GM12875 (cell line): ENCODE measurements at regions not wholly inside any gene's neighbourhood (a gene's known extent, or its start where the extent isn't known, plus 50 kb on each side); places are given as distances from the start of the nearest gene placed in this dataset.

Source experiments
- H3K4me3 ChIP-seq: one replicate; pipeline ENCODE4 v1.5.1; 2011; ENCODE audit warnings: low read depth, low read length, control low read depth
- TF ChIP-seq, protein P1 (sequence below): IDR thresholded peaks from 2 replicates; pipeline ENCODE4 v1.5.1; 2011; ENCODE audit warnings: low read depth, mild to moderate bottlenecking, control low read depth, inconsistent platforms, low read length, moderate library complexity, borderline replicate concordance; ENCODE audit not compliant: insufficient read depth

GRCh38 chr22:27340047-27340446 is 461.5 kb downstream of the MN1 start:
- TF ChIP-seq, protein P1, sequence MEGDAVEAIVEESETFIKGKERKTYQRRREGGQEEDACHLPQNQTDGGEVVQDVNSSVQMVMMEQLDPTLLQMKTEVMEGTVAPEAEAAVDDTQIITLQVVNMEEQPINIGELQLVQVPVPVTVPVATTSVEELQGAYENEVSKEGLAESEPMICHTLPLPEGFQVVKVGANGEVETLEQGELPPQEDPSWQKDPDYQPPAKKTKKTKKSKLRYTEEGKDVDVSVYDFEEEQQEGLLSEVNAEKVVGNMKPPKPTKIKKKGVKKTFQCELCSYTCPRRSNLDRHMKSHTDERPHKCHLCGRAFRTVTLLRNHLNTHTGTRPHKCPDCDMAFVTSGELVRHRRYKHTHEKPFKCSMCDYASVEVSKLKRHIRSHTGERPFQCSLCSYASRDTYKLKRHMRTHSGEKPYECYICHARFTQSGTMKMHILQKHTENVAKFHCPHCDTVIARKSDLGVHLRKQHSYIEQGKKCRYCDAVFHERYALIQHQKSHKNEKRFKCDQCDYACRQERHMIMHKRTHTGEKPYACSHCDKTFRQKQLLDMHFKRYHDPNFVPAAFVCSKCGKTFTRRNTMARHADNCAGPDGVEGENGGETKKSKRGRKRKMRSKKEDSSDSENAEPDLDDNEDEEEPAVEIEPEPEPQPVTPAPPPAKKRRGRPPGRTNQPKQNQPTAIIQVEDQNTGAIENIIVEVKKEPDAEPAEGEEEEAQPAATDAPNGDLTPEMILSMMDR: no peak
- H3K4me3 ChIP-seq: no peak overlapping the region

- TF ChIP-seq, protein P1: no peak
- H3K4me3 ChIP-seq: no peak overlapping the region
These were observed 457.0 kb downstream of the MN1 start for GRCh38 chr22:27344546-27344945.

DNA sequence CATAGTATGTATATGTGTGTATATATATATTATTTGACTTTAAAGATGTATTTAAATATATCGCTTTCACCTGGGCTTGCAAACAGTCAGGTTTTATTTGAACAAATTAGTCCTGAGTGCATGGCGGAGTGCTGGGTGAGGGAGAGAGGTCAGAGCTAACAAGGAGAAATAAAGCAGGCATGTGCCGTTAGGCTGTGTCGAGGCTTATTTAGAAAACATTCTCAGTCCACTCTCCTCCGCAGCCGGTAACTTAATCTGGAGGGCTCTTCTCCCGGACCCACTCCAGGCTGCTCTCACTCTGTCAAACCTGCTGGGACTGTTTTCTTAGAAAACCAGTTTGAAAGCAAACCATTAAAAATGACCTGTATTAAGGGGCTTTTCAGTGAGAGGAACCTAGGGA is 455.9 kb downstream of the MN1 start:
- H3K4me3 ChIP-seq: no peak overlapping the region

DNA sequence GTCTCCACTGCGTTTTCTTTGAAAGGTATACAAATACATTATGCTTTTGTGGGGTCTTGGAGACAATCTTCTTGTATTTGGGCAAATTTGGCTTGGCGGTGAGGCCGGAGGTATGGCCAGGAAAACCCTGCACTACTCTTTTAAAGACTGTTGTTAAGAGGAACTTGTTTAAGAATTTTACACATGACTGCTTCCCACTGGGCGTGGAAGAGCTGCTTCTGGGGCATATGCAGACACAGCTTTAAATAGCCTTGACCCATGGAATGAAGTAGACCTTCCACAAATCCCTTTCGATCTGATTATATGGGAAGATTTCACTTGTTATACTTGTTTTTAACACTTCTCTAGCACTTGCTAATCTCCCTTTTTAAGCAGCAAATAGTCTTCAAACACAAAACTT is 453.6 kb downstream of the MN1 start:
- TF ChIP-seq, protein P1: no peak
- H3K4me3 ChIP-seq: no peak overlapping the region

More for the DNA sequence above, 455.9 kb downstream of the MN1 start:
- TF ChIP-seq, protein P1: no peak

DNA sequence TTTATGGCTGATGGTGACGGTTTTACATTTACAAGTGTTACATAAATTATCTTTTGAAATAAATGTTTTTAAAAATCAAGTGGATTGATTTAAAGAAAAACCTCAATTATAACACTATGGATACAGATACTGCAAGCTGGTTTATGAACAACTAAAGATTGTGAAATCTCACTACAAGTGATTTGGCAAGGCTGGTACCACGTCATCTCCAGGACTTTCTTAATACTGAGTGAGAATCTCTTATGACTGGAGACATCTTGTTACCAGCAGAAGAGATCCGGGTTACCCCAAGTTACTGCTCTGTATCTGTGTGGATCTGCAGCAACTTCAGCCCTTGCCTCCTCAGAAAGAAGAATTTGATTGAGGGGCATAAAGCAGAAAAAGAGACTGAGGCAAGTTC is 452.9 kb downstream of the MN1 start:
- TF ChIP-seq, protein P1: no peak
- no peak overlapping the region for H3K4me3 ChIP-seq

GRCh38 chr22:27349456-27349855 is 452.1 kb downstream of the MN1 start:
- TF ChIP-seq, protein P1: no peak
- H3K4me3 ChIP-seq: no peak overlapping the region

GRCh38 chr22:27350306-27350705 is 451.2 kb downstream of the MN1 start:
- no peak overlapping the region for H3K4me3 ChIP-seq
- TF ChIP-seq, protein P1: no peak
